OCI-LY7 (cell line): ENCODE measurements at regions not wholly inside any gene's neighbourhood (a gene's known extent, or its start where the extent isn't known, plus 50 kb on each side); places are given as distances from the start of the nearest gene placed in this dataset.
"Not testable (repeated sequence)": the region's sequence is repeated elsewhere in the genome, so short reads cannot be mapped to it uniquely, and the experiment has no call there.

Source experiments
- BruUV-seq: library from RNA; stranded (reverse); fragments of 400-500 nt; replicated peaks from 2 replicates; lab custom pipeline; 2021; lab: Mats Ljungman, UMichigan
- CTCF ChIA-PET: fragments of 300-600 bp; sonication (Branson Sonifier 250); formaldehyde crosslinking; loops from one replicate; lab custom pipeline; 2022; ENCODE audit warnings: antibody characterized with exemption; ENCODE audit not compliant: unreplicated experiment; lab: Charles Lee
- POLR2A ChIA-PET: fragments of 300-600 bp; sonication (Branson Sonifier 250); formaldehyde crosslinking; loops from one replicate; lab custom pipeline; 2022; ENCODE audit warnings: antibody characterized with exemption; lab: Charles Lee
- DNase-seq: peaks from one replicate; pipeline ENCODE4 v3.0.0-alpha.2; 2015; ENCODE audit warnings: low spot score
- H2AFZ ChIP-seq: fragments of 200-600 bp; sonication (generic), shearing (Covaris generic); 2 replicates; pipeline ENCODE4 v1.6.1; 2014; ENCODE audit warnings: mild to moderate bottlenecking, antibody characterized with exemption, low read length, moderate library complexity
- H3K27ac ChIP-seq: fragments of 200-600 bp; sonication (generic); 2 replicates; pipeline ENCODE4 v1.5.1; 2014; ENCODE audit warnings: mixed run types, low read depth, mild to moderate bottlenecking, moderate library complexity, low read length, inconsistent platforms; ENCODE audit not compliant: poor library complexity, severe bottlenecking
- H3K36me3 ChIP-seq: fragments of 200-600 bp; sonication (generic); 2 replicates; pipeline ENCODE4 v1.6.1; 2014; ENCODE audit warnings: mild to moderate bottlenecking, antibody characterized with exemption, low read length, moderate library complexity, mixed read lengths; ENCODE audit not compliant: insufficient read depth
- H3K4me1 ChIP-seq: fragments of 200-600 bp; sonication (generic); 2 replicates; pipeline ENCODE4 v1.5.1; 2014; ENCODE audit warnings: mild to moderate bottlenecking, low read length; ENCODE audit not compliant: insufficient read depth, poor library complexity, severe bottlenecking
- H3K4me2 ChIP-seq: fragments of 200-600 bp; sonication (generic); 2 replicates; pipeline ENCODE4 v1.6.1; 2014; ENCODE audit warnings: mild to moderate bottlenecking, low read length
- H3K4me3 ChIP-seq: fragments of 200-600 bp; sonication (generic); 2 replicates; pipeline ENCODE4 v1.5.1; 2014; ENCODE audit warnings: mild to moderate bottlenecking, low read depth, low read length; ENCODE audit not compliant: poor library complexity, severe bottlenecking
- H3K79me2 ChIP-seq: fragments of 200-600 bp; sonication (generic); 2 replicates; pipeline ENCODE4 v1.6.1; 2016; ENCODE audit warnings: low read depth, mild to moderate bottlenecking, low read length, moderate library complexity, mixed read lengths; ENCODE audit not compliant: insufficient read depth
- H3K9me2 ChIP-seq: fragments of 200-600 bp; sonication (generic); 2 replicates; pipeline ENCODE4 v1.6.1; 2016; ENCODE audit warnings: mild to moderate bottlenecking, low read length, mixed read lengths; ENCODE audit not compliant: insufficient read depth
- H3K9me3 ChIP-seq: fragments of 200-600 bp; sonication (generic); 2 replicates; pipeline ENCODE4 v1.6.1; 2014; ENCODE audit warnings: mild to moderate bottlenecking, mixed run types, low read length, mixed read lengths
- H4K20me1 ChIP-seq: fragments of 200-600 bp; sonication (generic); 2 replicates; pipeline ENCODE4 v1.6.1; 2014; ENCODE audit warnings: mild to moderate bottlenecking, antibody characterized with exemption, low read length, moderate library complexity, mixed read lengths; ENCODE audit not compliant: insufficient read depth
- CTCF ChIP-seq: fragments of 200-600 bp; sonication (generic); conservative IDR thresholded peaks from 2 replicates; pipeline ENCODE4 v1.5.1; 2014; ENCODE audit warnings: mild to moderate bottlenecking, antibody characterized with exemption, low read length, moderate library complexity, mixed read lengths
- EZH2phosphoT487 ChIP-seq: fragments of 200-600 bp; sonication (generic); IDR thresholded peaks from 2 replicates; pipeline ENCODE4 v1.6.1; 2018; ENCODE audit warnings: low read depth, borderline replicate concordance, mild to moderate bottlenecking, mixed run types, antibody characterized with exemption, low read length, moderate library complexity, mixed read lengths
- intact Hi-C: fragments of 100-400 bp; cut with micrococcal nuclease; formaldehyde crosslinking; loops from one replicate; pipeline ENCODE4 v1.10.0; 2022; ENCODE audit not compliant: unreplicated experiment

- H3K4me2 ChIP-seq: no peak overlapping the region
- H4K20me1 ChIP-seq: no peaks in the 10 kb centered on the region
- BruUV-seq: no TSS peak
- H3K9me2 ChIP-seq: no peaks in the 10 kb centered on the region
- H2AFZ ChIP-seq: no peak overlapping the region
- H3K27ac ChIP-seq: no peak overlapping the region
- CTCF ChIA-PET: no interaction called here
- H3K36me3 ChIP-seq: no peaks in the 10 kb centered on the region
- H3K9me3 ChIP-seq: 0 out of 2 replicates have a peak, but pooled peaks cover 8% of the 10 kb centered on the region
- no peak for DNase-seq
- no peaks in the 10 kb centered on the region for H3K4me1 ChIP-seq
- H3K4me3 ChIP-seq: no peak overlapping the region
- POLR2A ChIA-PET: interaction anchor here (1.2 kb wide), 1 partner anchor 12 kb away, joined by 4 read pairs; no protein-coding TSS in a partner anchor
- intact Hi-C loops: no loop called here
- no peaks in the 10 kb centered on the region for H3K79me2 ChIP-seq
- TF ChIP-seq CTCF: no peak
- no peak for TF ChIP-seq EZH2phosphoT487
These were observed 152.7 kb downstream of the RHOU start for GRCh38 chr1:228887960-228888359.

- H4K20me1 ChIP-seq: no peaks in the 10 kb centered on the region
- TF ChIP-seq CTCF (no peak), EZH2phosphoT487 (no peak)
- CTCF ChIA-PET: no interaction called here
- POLR2A ChIA-PET: no interaction called here
- no peak for DNase-seq
- no peaks in the 10 kb centered on the region for H3K36me3 ChIP-seq
- no peak overlapping the region for H3K4me2 ChIP-seq
- H3K4me1 ChIP-seq: no peaks in the 10 kb centered on the region
- BruUV-seq: no TSS peak
- H3K4me3 ChIP-seq: no peak overlapping the region
- H2AFZ ChIP-seq: no peak overlapping the region
- H3K9me3 ChIP-seq: 0 out of 2 replicates have a peak, but pooled peaks cover 2% of the 10 kb centered on the region
- intact Hi-C loops: no loop called here
- H3K9me2 ChIP-seq: no peaks in the 10 kb centered on the region
- H3K27ac ChIP-seq: no peak overlapping the region
- H3K79me2 ChIP-seq: no peaks in the 10 kb centered on the region
These were observed 154.0 kb downstream of the RHOU start for GRCh38 chr1:228889289-228889688.

GRCh38 chr1:228891272-228892034 is 156.2 kb downstream of the RHOU start:
- POLR2A ChIA-PET: no interaction called here
- H3K4me2 ChIP-seq: no peak overlapping the region
- no peaks in the 10 kb centered on the region for H3K4me1 ChIP-seq
- H3K27ac ChIP-seq: no peak overlapping the region
- H2AFZ ChIP-seq: no peak overlapping the region
- H3K36me3 ChIP-seq: no peaks in the 10 kb centered on the region
- no TSS peak for BruUV-seq
- no peaks in the 10 kb centered on the region for H3K79me2 ChIP-seq
- TF ChIP-seq EZH2phosphoT487 (no peak), CTCF (no peak)
- intact Hi-C loops: no loop called here
- CTCF ChIA-PET: no interaction called here
- no peaks in the 10 kb centered on the region for H4K20me1 ChIP-seq
- H3K9me2 ChIP-seq: no peaks in the 10 kb centered on the region
- no peak overlapping the region for H3K4me3 ChIP-seq
- no peaks in the 10 kb centered on the region for H3K9me3 ChIP-seq
- no peak for DNase-seq

- BruUV-seq, CTCF ChIA-PET: not testable (repeated sequence)
These were observed 156.9 kb downstream of the RHOU start for GRCh38 chr1:228892200-228892599.

More at GRCh38 chr1:228892200-228892599, 156.9 kb downstream of the RHOU start:
- H4K20me1 ChIP-seq, H2AFZ ChIP-seq, H3K36me3 ChIP-seq, POLR2A ChIA-PET, H3K79me2 ChIP-seq, H3K4me2 ChIP-seq, H3K4me3 ChIP-seq, H3K9me2 ChIP-seq, H3K27ac ChIP-seq, H3K4me1 ChIP-seq, H3K9me3 ChIP-seq, DNase-seq, intact Hi-C loops: not testable (repeated sequence)
